CD14-positive monocyte (primary cell): ENCODE measurements at regions not wholly inside any gene's neighbourhood (a gene's known extent, or its start where the extent isn't known, plus 50 kb on each side); places are given as distances from the start of the nearest gene placed in this dataset.

Experiments used
- DNase-seq, 3 donors: peaks; one replicate each; pipeline ENCODE4 v3.0.0-alpha.2; 2011 to 2022
- H2AFZ ChIP-seq: 2 replicates; pipeline ENCODE4 v1.6.0; 2012; ENCODE audit warnings: mild to moderate bottlenecking, low read depth, low read length, inconsistent platforms; ENCODE audit not compliant: insufficient read depth, poor library complexity, severe bottlenecking
- H3K27ac ChIP-seq, 2 donors: 1 replicate in 1 of 2; 2 replicates in 1 of 2; pipeline ENCODE4 v1.5.1; 2012 to 2013; ENCODE audit warnings: low read length in 2 of 2, control low read depth in 1 of 2, inconsistent platforms in 1 of 2, low read depth in 1 of 2, mild to moderate bottlenecking in 1 of 2
- H3K27me3 ChIP-seq, 2 donors: one replicate each; pipeline versions ENCODE4 v1.6.0 to v1.6.1; 2011 to 2013; ENCODE audit warnings: low read length in 2 of 2; ENCODE audit not compliant: control insufficient read depth in 2 of 2, insufficient read depth in 2 of 2
- H3K36me3 ChIP-seq, 2 donors: replicated peaks in 1 of 2; 1 replicate in 1 of 2; 2 replicates in 1 of 2; pipeline versions ENCODE4 v1.5.1 to v1.6.1; 2012 to 2013; ENCODE audit warnings: low read length in 2 of 2, control low read depth in 1 of 2, inconsistent platforms in 1 of 2, mild to moderate bottlenecking in 1 of 2; ENCODE audit not compliant: insufficient read depth in 2 of 2, control insufficient read depth in 1 of 2
- H3K4me1 ChIP-seq, 2 donors: 1 replicate in 1 of 2; 2 replicates in 1 of 2; pipeline versions ENCODE4 v1.5.1 to v1.6.1; 2012 to 2013; ENCODE audit warnings: low read length in 2 of 2, control low read depth in 1 of 2, inconsistent platforms in 1 of 2, mild to moderate bottlenecking in 1 of 2, moderate library complexity in 1 of 2; ENCODE audit not compliant: insufficient read depth in 2 of 2, control insufficient read depth in 1 of 2
- H3K4me2 ChIP-seq: replicated peaks from 2 replicates; pipeline ENCODE3; 2012; ENCODE audit warnings: low read length, moderate library complexity, mild to moderate bottlenecking; ENCODE audit not compliant: poor library complexity, severe bottlenecking; ENCODE audit errors: extremely low read depth
- H3K4me3 ChIP-seq, 3 experiments: fragments of 200-600 bp in 1 of 3; sonication (generic) in 1 of 3; replicated peaks in 1 of 3; 1 replicate in 2 of 3; 2 replicates in 1 of 3; pipeline ENCODE4 v1.5.1; 2011 to 2013; ENCODE audit warnings: low read length in 3 of 3, mild to moderate bottlenecking in 3 of 3, control low read depth in 2 of 3, low read depth in 2 of 3, inconsistent platforms in 1 of 3, moderate library complexity in 1 of 3
- H3K79me2 ChIP-seq: 2 replicates; pipeline ENCODE4 v1.6.0; 2012; ENCODE audit warnings: mild to moderate bottlenecking, control low read depth, inconsistent platforms, low read length, moderate library complexity; ENCODE audit not compliant: insufficient read depth
- H3K9ac ChIP-seq: 2 replicates; pipeline ENCODE4 v1.6.0; 2017; ENCODE audit warnings: low read length, mild to moderate bottlenecking; ENCODE audit not compliant: insufficient read depth, poor library complexity, severe bottlenecking
- H3K9me3 ChIP-seq, 2 donors: replicated peaks in 1 of 2; 1 replicate in 1 of 2; 2 replicates in 1 of 2; pipeline versions ENCODE4 v1.5.1 to v1.6.1; 2012 to 2013; ENCODE audit warnings: low read length in 2 of 2, control low read depth in 1 of 2; ENCODE audit not compliant: control insufficient read depth in 1 of 2, insufficient read depth in 1 of 2
- H4K20me1 ChIP-seq: 2 replicates; pipeline ENCODE4 v1.6.0; 2012; ENCODE audit warnings: mild to moderate bottlenecking, low read length, control low read depth, moderate library complexity; ENCODE audit not compliant: insufficient read depth
- H3K27ac Mint-ChIP-seq, 7 donors: one replicate each; pipeline ENCODE4 v1.8.0; 2020; ENCODE audit warnings: mild to moderate bottlenecking in 7 of 7, mixed read lengths in 7 of 7, moderate library complexity in 6 of 7, inconsistent platforms in 2 of 7
- H3K27me3 Mint-ChIP-seq, 3 donors: one replicate each; pipeline ENCODE4 v1.8.0; 2021 to 2022; ENCODE audit warnings: low read depth in 3 of 3, mild to moderate bottlenecking in 3 of 3, mixed read lengths in 3 of 3, moderate library complexity in 3 of 3, inconsistent platforms in 1 of 3
- H3K36me3 Mint-ChIP-seq, 2 donors: one replicate each; pipeline ENCODE4 v1.8.0; 2020; ENCODE audit warnings: mixed read lengths in 2 of 2, inconsistent platforms in 1 of 2, mild to moderate bottlenecking in 1 of 2
- H3K4me1 Mint-ChIP-seq: one replicate; pipeline ENCODE4 v1.8.0; 2020; ENCODE audit warnings: mild to moderate bottlenecking, mixed read lengths
- H3K4me3 Mint-ChIP-seq, 2 donors: one replicate each; pipeline ENCODE4 v1.8.0; 2020; ENCODE audit warnings: mild to moderate bottlenecking in 2 of 2, mixed read lengths in 2 of 2, moderate library complexity in 1 of 2
- H3K9me3 Mint-ChIP-seq, 7 donors: one replicate each; pipeline ENCODE4 v1.8.0; 2020 to 2022; ENCODE audit warnings: mixed read lengths in 7 of 7, mild to moderate bottlenecking in 6 of 7, moderate library complexity in 6 of 7, inconsistent platforms in 2 of 7
- CTCF ChIP-seq: fragments of 200-600 bp; IDR thresholded peaks from one replicate; pipeline ENCODE4 v1.8.0; 2022; ENCODE audit warnings: antibody characterized with exemption, mild to moderate bottlenecking
- whole genome bisulfite sequencing: methylation state at CpG from one replicate; pipeline ENCODE4 v1.1.5; 2013; ENCODE audit warnings: missing lambda C conversion rate; ENCODE audit not compliant: insufficient coverage; 5-methylcytosine and 5-hydroxymethylcytosine counted together
- intact Hi-C, 2 donors: fragments of 100-400 bp; cut with micrococcal nuclease; formaldehyde crosslinking; loops; one replicate each; pipeline versions ENCODE4 v1.15.0 to v1.15.1; 2023

GRCh38 chr10:64397125-64397524, 875.9 kb downstream of the REEP3 start:
- intact Hi-C loops: no loop called here
- Histone ChIP-seq H4K20me1 (no peaks in the 10 kb centered on the region), H3K9me3 (no peaks in the 10 kb centered on the region), H3K9ac (no peak overlapping the region), H3K4me1 (no peaks in the 10 kb centered on the region), H3K36me3 (no peaks in the 10 kb centered on the region), H3K27ac (no peak overlapping the region), H3K79me2 (no peaks in the 10 kb centered on the region), H2AFZ (no peak overlapping the region), H3K4me2 (no peak overlapping the region), H3K4me3 (no peak overlapping the region), H3K27me3 (no peaks in the 10 kb centered on the region)
- Mint-ChIP-seq H3K27ac (no peak overlapping the region), H3K4me3 (no peak overlapping the region), H3K4me1 (no peaks in the 10 kb centered on the region), H3K27me3 (no peaks in the 10 kb centered on the region), H3K9me3 (peaks cover 0 to 7% (median 2%) of the 10 kb centered on the region in 7 donors), H3K36me3 (no peaks in the 10 kb centered on the region)
- DNase-seq: no peak
- no peak for TF ChIP-seq CTCF
- WGBS: 100% methylated on average over 4 of the region's 8 CpGs

- Histone ChIP-seq H3K9me3 (no peaks in the 10 kb centered on the region), H3K4me1 (no peaks in the 10 kb centered on the region), H3K79me2 (no peaks in the 10 kb centered on the region), H3K4me2 (no peak overlapping the region), H3K27ac (no peak overlapping the region), H3K27me3 (no peaks in the 10 kb centered on the region), H3K9ac (no peak overlapping the region), H2AFZ (no peak overlapping the region), H4K20me1 (no peaks in the 10 kb centered on the region), H3K4me3 (no peak overlapping the region), H3K36me3 (no peaks in the 10 kb centered on the region)
- Mint-ChIP-seq H3K4me3 (no peak overlapping the region), H3K27ac (no peak overlapping the region), H3K4me1 (no peaks in the 10 kb centered on the region), H3K36me3 (no peaks in the 10 kb centered on the region), H3K27me3 (no peaks in the 10 kb centered on the region), H3K9me3 (peaks cover 0 to 8% (median 4%) of the 10 kb centered on the region in 7 donors)
- no peak for TF ChIP-seq CTCF
- DNase-seq: no peak
- WGBS: no CpG with 5 or more reads among the region's 3 CpGs
- intact Hi-C loops: no loop called here
These were observed 887.4 kb downstream of the REEP3 start for GRCh38 chr10:64408391-64409183.
